ENCODE measurements at regions not wholly inside any gene's neighbourhood (a gene's known extent, or its start where the extent isn't known, plus 50 kb on each side); places are given as distances from the start of the nearest gene placed in this dataset.
"Not testable (repeated sequence)": the region's sequence is repeated elsewhere in the genome, so short reads cannot be mapped to it uniquely, and the experiment has no call there.

DNA sequence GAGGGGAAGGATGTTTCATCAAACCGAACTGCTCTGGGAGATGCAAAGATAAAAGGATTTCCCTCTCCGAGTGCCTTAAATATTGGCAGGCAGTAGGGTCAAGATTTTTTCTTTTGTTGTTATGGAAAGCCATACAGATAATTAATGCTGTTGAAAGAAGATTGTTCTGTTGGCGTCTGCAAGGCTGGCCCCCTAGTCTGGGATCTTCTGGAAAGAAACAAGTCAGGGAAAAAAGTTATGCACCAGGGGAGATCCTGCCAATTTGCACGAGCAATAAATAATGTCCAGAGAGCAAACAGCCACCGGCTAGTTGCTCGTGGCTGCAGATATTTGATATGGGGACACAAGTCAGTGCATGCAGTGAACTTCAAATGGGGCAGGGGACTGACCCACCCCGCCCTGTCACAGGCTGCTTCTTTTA lies 202.1 kb upstream of the MYL2 start:
- H3K4me3 Mint-ChIP-seq (ENCODE audit: low read depth) = no peak overlapping the region
- peaks cover 9% of the 10 kb centered on the region for H3K36me3 Mint-ChIP-seq (ENCODE audit: insufficient read depth)
- H3K27ac Mint-ChIP-seq = no peak overlapping the region

DNA sequence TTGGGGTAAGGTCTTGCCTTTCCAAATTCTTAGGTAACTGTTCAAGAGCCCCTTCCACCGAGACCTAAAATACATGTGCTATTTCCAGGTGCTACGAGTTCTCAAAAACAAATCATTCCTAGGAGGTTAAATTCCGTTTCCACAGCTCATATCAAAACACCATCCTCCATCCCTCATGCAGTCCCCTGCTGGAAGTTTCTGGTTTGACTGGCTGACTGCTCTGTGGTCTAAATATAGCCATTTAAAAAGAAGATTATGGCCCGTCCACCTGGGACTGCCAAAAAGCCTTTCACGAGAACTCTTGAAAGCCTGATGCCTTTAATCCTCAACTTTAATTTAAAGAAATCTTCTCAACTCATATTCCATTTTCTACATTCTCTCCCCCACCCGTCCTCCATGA lies 201.5 kb upstream of the MYL2 start:
- DNase-seq (ENCODE audit: low spot score, unreplicated experiment) = no peak
- Mint-ChIP-seq H3K4me3 (ENCODE audit: low read depth) (no peak overlapping the region), H3K27ac (no peak overlapping the region), H3K9me3 (ENCODE audit: low read depth) (peaks cover 1% of the 10 kb centered on the region), H3K4me1 (ENCODE audit: low read depth) (peaks cover 22% of the 10 kb centered on the region), H3K36me3 (ENCODE audit: insufficient read depth) (peaks cover 15% of the 10 kb centered on the region), H3K27me3 (no peaks in the 10 kb centered on the region)
- peak; percentile 28 for TF ChIP-seq CTCF (IDR thresholded peaks at IDR 0.05; ENCODE audit: unreplicated experiment)

More for the DNA sequence above, 202.1 kb upstream of the MYL2 start:
- TF ChIP-seq CTCF (IDR thresholded peaks at IDR 0.05; ENCODE audit: unreplicated experiment) = no peak
- Mint-ChIP-seq H3K4me1 (ENCODE audit: low read depth) (peaks cover 21% of the 10 kb centered on the region), H3K27me3 (no peaks in the 10 kb centered on the region), H3K9me3 (ENCODE audit: low read depth) (no peaks in the 10 kb centered on the region)
- DNase-seq (ENCODE audit: low spot score, unreplicated experiment) = no peak

DNA sequence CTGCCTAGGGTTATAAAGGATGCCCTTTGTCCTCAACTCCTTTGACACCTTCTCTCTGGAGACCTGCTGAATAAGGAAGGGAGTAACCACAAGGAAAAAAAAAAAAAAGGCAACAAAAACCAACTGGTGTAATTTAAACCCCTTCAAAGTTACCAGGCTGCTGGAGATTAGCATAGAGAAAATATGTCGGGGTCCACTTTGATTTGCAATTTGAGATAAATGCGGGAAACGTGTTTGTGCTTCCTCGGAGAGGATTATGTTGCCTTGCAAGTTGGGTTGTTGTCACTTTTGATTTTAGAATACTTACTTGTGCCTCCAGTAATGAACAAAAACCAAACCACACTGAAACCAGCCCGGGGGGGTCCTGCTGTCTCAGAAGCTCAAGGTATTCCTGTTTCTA lies 200.2 kb upstream of the MYL2 start:
- Mint-ChIP-seq H3K27me3 (no peaks in the 10 kb centered on the region), H3K4me1 (ENCODE audit: low read depth) (peaks cover 23% of the 10 kb centered on the region), H3K4me3 (ENCODE audit: low read depth) (no peak overlapping the region), H3K9me3 (ENCODE audit: low read depth) (peaks cover 9% of the 10 kb centered on the region), H3K27ac (no peak overlapping the region), H3K36me3 (ENCODE audit: insufficient read depth) (peaks cover 27% of the 10 kb centered on the region)
- no peak for DNase-seq (ENCODE audit: low spot score, unreplicated experiment)
- TF ChIP-seq CTCF (IDR thresholded peaks at IDR 0.05; ENCODE audit: unreplicated experiment) = no peak

GRCh38 chr12:111117017-111117416 lies 196.6 kb upstream of the MYL2 start:
- TF ChIP-seq CTCF (IDR thresholded peaks at IDR 0.05; ENCODE audit: unreplicated experiment) = no peak
- Mint-ChIP-seq H3K27ac (no peak overlapping the region), H3K4me1 (ENCODE audit: low read depth) (peaks cover 17% of the 10 kb centered on the region), H3K4me3 (ENCODE audit: low read depth) (no peak overlapping the region), H3K27me3 (no peaks in the 10 kb centered on the region), H3K9me3 (ENCODE audit: low read depth) (peaks cover 20% of the 10 kb centered on the region), H3K36me3 (ENCODE audit: insufficient read depth) (peaks cover 34% of the 10 kb centered on the region)
- no peak for DNase-seq (ENCODE audit: low spot score, unreplicated experiment)

GRCh38 chr12:111113313-111113712 lies 192.9 kb upstream of the MYL2 start:
- H3K27ac Mint-ChIP-seq; DNase-seq (ENCODE audit: low spot score, unreplicated experiment); H3K4me3 Mint-ChIP-seq (ENCODE audit: low read depth); H3K27me3 Mint-ChIP-seq: not testable (repeated sequence)
- Mint-ChIP-seq H3K36me3 (ENCODE audit: insufficient read depth) (peaks cover 44% of the 10 kb centered on the region), H3K4me1 (ENCODE audit: low read depth) (peaks cover 13% of the 10 kb centered on the region), H3K9me3 (ENCODE audit: low read depth) (peaks cover 24% of the 10 kb centered on the region)

DNA sequence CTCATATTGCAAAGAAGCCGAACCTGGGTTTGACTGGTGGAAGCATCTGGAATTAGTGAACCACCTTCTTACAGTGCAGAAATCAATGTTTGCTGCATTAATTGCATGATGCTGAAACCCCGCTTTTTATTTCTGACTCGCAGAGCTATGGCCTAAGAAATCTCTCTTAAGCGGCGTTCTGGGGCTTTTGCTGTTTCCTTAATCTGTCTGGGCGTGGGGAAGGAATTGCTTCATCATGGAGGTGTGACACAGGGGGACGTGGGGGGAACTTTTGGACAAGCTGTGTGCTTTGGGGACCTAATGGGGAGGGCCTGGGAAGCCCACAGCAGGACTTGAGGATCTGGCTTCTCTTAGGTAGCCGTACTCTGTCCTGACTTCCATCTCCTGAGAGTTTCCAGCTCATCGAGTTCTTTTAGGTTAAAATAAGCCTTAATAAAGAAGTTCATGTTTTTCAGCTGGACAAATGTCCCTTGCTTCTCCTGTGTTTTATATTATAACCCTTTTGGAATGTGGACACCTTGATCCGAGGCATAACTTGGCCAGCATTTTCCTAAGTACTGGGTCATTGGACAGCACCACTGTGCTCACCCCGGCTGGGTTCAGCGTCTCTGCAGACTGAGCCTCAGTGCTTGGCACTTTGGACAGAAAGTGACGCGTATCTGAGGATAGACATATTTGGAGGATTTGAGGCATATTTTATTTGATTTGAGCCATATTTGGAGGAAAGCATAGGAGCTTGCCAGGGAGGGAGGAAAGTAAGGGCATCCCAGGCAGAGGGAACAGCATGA lies 192.1 kb upstream of the MYL2 start:
- no peak for TF ChIP-seq CTCF (IDR thresholded peaks at IDR 0.05; ENCODE audit: unreplicated experiment)
- H3K4me1 Mint-ChIP-seq (ENCODE audit: low read depth) = peaks cover 12% of the 10 kb centered on the region
- H3K4me3 Mint-ChIP-seq (ENCODE audit: low read depth) = no peak overlapping the region
- peaks cover 45% of the 10 kb centered on the region for H3K36me3 Mint-ChIP-seq (ENCODE audit: insufficient read depth)
- H3K27me3 Mint-ChIP-seq = no peaks in the 10 kb centered on the region
- peaks cover 31% of the 10 kb centered on the region for H3K9me3 Mint-ChIP-seq (ENCODE audit: low read depth)
- peak overlapping the region; percentile 9 for H3K27ac Mint-ChIP-seq
- no peak for DNase-seq (ENCODE audit: low spot score, unreplicated experiment)

Measured in progenitor cell of endocrine pancreas (in vitro differentiated cells).